Lower leg skin (tissue), 4 donors: ENCODE measurements at regions not wholly inside any gene's neighbourhood (a gene's known extent, or its start where the extent isn't known, plus 50 kb on each side); places are given as distances from the start of the nearest gene placed in this dataset.

Source experiments
- DNase-seq, 2 donors: peaks; one replicate each; pipeline ENCODE4 v3.0.0-alpha.2; 2019; ENCODE audit warnings: low spot score in 2 of 2
- H3K4me3 ChIP-seq: fragments of 200-600 bp; sonication (generic); 2 replicates; pipeline ENCODE4 v1.5.1; 2017; ENCODE audit warnings: mild to moderate bottlenecking, low read depth; ENCODE audit not compliant: poor library complexity, severe bottlenecking
- CTCF ChIP-seq, 3 donors: fragments of 450-650 bp; IDR thresholded peaks; one replicate each; pipeline ENCODE4 v1.5.1; 2016; ENCODE audit warnings: antibody characterized with exemption in 3 of 3, mild to moderate bottlenecking in 3 of 3, moderate library complexity in 2 of 3
- POLR2A ChIP-seq, 2 donors: fragments of 450-650 bp; IDR thresholded peaks; one replicate each; pipeline ENCODE4 v1.6.1; 2016 to 2017; ENCODE audit warnings: antibody characterized with exemption in 2 of 2, mild to moderate bottlenecking in 1 of 2, moderate library complexity in 1 of 2
- WGBS, 2 donors: methylation state at CpG; one replicate each; pipeline ENCODE4 v1.1.5; 2018; 5-methylcytosine and 5-hydroxymethylcytosine counted together
- intact Hi-C: fragments of 100-400 bp; cut with DNase I; formaldehyde crosslinking; loops from one replicate; pipeline ENCODE4 v1.15.0; 2023; ENCODE audit warnings: low total_unique reads

GRCh38 chr1:239906394-239906793 is 185.3 kb upstream of the FMN2 start:
- 79 to 80% methylated on average over 5 of the region's 5 CpGs for WGBS, 2 donors
- TF ChIP-seq CTCF (IDR thresholded peaks at IDR 0.05), result no peak
- no peak for TF ChIP-seq POLR2A (IDR thresholded peaks at IDR 0.05)
- intact Hi-C loops, result no loop called here
- DNase-seq, result no peak
- H3K4me3 ChIP-seq, result no peak overlapping the region

- 52 to 56% methylated on average over 10 of the region's 10 CpGs for WGBS, 2 donors
- no peak overlapping the region for H3K4me3 ChIP-seq
- TF ChIP-seq CTCF (IDR thresholded peaks at IDR 0.05), result no peak
- no peak for TF ChIP-seq POLR2A (IDR thresholded peaks at IDR 0.05)
- intact Hi-C loops, result no loop called here
- peak in 1 of 2 donors; percentile 23 for DNase-seq
Measured at GRCh38 chr1:239909898-239910297, 181.8 kb upstream of the FMN2 start.

- TF ChIP-seq CTCF (IDR thresholded peaks at IDR 0.05) (no peak), POLR2A (IDR thresholded peaks at IDR 0.05) (no peak)
- intact Hi-C loops, result no loop called here
- 47 to 75% methylated on average over 6 of the region's 6 CpGs for whole genome bisulfite sequencing, 2 donors
- no peak overlapping the region for H3K4me3 ChIP-seq
- no peak for DNase-seq
Measured at GRCh38 chr1:239912471-239912870, 179.2 kb upstream of the FMN2 start.

- 69% methylated on average over 4 of the region's 4 CpGs for WGBS, 2 donors
- no peak overlapping the region for H3K4me3 ChIP-seq
- no peak for TF ChIP-seq POLR2A (IDR thresholded peaks at IDR 0.05)
- TF ChIP-seq CTCF (IDR thresholded peaks at IDR 0.05), result no peak
- intact Hi-C loops, result no loop called here
- DNase-seq, result no peak
Measured at GRCh38 chr1:239913141-239913585, 178.5 kb upstream of the FMN2 start.

GRCh38 chr1:239914751-239915231 is 176.9 kb upstream of the FMN2 start:
- 25 to 29% methylated on average over 5 of the region's 5 CpGs for WGBS, 2 donors
- TF ChIP-seq POLR2A (IDR thresholded peaks at IDR 0.05) (no peak), CTCF (IDR thresholded peaks at IDR 0.05) (no peak)
- intact Hi-C loops, result no loop called here
- no peak overlapping the region for H3K4me3 ChIP-seq
- no peak for DNase-seq

GRCh38 chr1:239918634-239919033 is 173.0 kb upstream of the FMN2 start:
- 38 to 43% methylated on average over 4 of the region's 4 CpGs for WGBS, 2 donors
- no peak overlapping the region for H3K4me3 ChIP-seq
- TF ChIP-seq CTCF (IDR thresholded peaks at IDR 0.05) (no peak), POLR2A (IDR thresholded peaks at IDR 0.05) (no peak)
- no peak for DNase-seq
- intact Hi-C loops, result no loop called here
